IgD-negative memory B cell (primary cell): ENCODE measurements at regions not wholly inside any gene's neighbourhood (a gene's known extent, or its start where the extent isn't known, plus 50 kb on each side); places are given as distances from the start of the nearest gene placed in this dataset.
"Not testable (repeated sequence)": the region's sequence is repeated elsewhere in the genome, so short reads cannot be mapped to it uniquely, and the experiment has no call there.

Experiments used
- H3K27ac Mint-ChIP-seq, 3 donors: one replicate each; pipeline ENCODE4 v1.8.0; 2020 to 2022; ENCODE audit warnings: mild to moderate bottlenecking in 3 of 3, mixed read lengths in 3 of 3, moderate library complexity in 1 of 3
- H3K27me3 Mint-ChIP-seq: one replicate; pipeline ENCODE4 v1.8.0; 2021; ENCODE audit warnings: mixed read lengths
- H3K36me3 Mint-ChIP-seq: one replicate; pipeline ENCODE4 v1.8.0; 2020; ENCODE audit warnings: mild to moderate bottlenecking, mixed read lengths
- H3K4me1 Mint-ChIP-seq, 3 donors: one replicate each; pipeline ENCODE4 v1.8.0; 2020 to 2022; ENCODE audit warnings: mixed read lengths in 3 of 3, mild to moderate bottlenecking in 1 of 3
- H3K4me3 Mint-ChIP-seq, 4 donors: one replicate each; pipeline ENCODE4 v1.8.0; 2020 to 2022; ENCODE audit warnings: mild to moderate bottlenecking in 4 of 4, mixed read lengths in 4 of 4, moderate library complexity in 3 of 4
- H3K9me3 Mint-ChIP-seq, 3 donors: one replicate each; pipeline ENCODE4 v1.8.0; 2020 to 2021; ENCODE audit warnings: mixed read lengths in 3 of 3, mild to moderate bottlenecking in 1 of 3

DNA sequence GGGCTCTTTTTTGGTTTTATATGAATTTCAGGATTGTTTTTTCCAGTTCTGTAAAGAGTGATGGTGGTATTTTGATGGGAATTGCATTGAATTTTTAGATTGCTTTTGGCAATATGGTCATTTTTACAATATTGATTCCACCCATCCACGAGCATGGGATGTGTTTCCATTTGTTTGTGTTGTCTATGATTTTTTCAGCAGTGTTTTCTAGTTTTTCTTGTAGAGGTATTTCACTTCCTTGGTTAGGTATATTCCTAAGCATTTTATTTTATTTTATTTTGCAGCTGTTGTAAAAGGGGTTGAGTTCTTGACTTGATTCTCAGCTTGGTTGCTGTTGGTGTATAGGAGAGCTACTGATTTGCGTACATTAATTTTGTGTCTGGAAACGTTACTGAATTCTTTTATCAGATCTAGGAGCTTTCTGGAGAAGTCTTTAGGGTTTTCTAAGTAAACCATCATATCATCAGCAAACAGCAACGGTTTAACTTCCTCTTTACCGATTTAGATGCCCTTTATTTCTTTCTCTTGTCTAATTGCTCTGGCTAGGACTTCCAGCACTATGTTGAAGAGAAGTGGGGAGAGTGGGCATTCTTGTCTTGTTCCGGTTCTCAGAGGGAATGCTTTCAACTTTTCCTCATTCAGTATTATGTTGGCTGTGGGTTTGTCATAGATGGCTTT is 69.4 kb upstream of the GNG12 start:
- H3K9me3 Mint-ChIP-seq, H3K27me3 Mint-ChIP-seq, H3K36me3 Mint-ChIP-seq, H3K4me3 Mint-ChIP-seq, H3K27ac Mint-ChIP-seq, H3K4me1 Mint-ChIP-seq: not testable (repeated sequence)

DNA sequence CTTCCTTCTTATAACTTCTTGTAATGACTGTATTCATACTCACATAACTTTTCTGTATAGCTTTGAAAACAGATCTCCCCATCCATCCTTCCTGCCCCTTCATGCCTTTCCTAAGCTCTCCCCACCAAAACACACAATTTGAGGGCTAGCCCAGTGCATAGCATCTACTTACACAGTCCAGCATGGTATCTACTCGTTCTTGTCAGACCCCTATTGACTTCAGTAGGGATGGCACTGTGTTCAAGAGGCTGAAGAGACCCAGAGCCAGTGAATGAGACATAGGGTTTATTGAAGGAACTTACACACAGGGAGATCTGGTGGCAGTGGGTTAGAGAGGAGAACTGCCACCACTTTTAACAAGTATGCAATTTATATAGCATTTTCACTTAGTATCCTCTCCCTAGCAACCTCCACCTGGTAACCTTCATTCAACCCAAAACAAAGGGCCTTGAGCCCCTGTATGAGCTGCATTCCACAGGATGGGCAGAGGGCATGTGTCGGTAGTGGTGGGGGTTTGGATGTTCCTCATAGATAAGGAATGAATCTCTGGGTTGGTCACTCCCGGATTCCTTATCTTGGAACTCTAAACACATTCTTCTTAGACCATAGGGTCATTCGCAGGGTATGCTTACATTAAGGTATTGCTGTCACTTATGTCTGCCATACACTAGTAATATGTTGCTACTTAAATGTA is 64.9 kb upstream of the GNG12 start:
- Mint-ChIP-seq H3K4me1 (peaks cover 0 to 1% (median 0%) of the 10 kb centered on the region in 3 donors), H3K9me3 (peaks cover 4 to 6% (median 5%) of the 10 kb centered on the region in 3 donors), H3K27ac (no peak overlapping the region), H3K27me3 (no peaks in the 10 kb centered on the region), H3K4me3 (no peak overlapping the region), H3K36me3 (no peaks in the 10 kb centered on the region)

DNA sequence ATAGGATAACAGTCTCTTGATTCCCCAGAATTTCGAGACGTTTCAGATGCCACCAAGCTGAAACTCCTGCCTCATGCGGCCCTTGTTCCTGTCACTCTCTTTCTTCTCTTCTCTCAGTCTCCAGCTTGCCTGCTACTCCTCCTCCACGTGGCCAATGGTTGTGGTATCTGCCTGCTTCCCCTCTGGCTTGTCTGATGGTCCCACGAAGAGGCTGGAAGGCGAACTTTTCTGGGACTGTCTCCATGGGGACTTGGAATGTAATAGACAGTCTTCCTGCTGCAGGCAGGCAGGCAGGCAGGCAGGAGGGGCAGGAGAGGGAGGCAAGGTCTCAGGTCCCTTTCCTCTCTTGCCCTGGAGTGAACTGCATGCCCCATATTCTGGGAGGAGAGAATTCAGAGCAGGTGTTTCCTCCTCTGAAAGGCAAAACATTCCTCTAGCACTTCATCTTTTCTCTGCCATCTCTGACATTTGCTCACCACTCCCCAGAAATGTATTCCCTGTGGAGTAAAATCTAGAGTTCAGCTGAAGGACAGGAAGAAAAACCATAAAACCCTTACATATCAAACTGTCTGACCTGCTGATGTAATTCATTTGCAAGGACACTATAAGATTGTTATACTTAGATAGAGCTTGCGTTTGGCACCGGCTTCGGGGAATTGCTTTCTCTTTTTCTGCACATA is 64.1 kb upstream of the GNG12 start:
- Mint-ChIP-seq H3K36me3 (no peaks in the 10 kb centered on the region), H3K9me3 (peaks cover 3 to 6% (median 4%) of the 10 kb centered on the region in 3 donors), H3K27ac (no peak overlapping the region), H3K4me3 (no peak overlapping the region), H3K4me1 (peaks cover 0 to 1% (median 0%) of the 10 kb centered on the region in 3 donors), H3K27me3 (peaks cover 2% of the 10 kb centered on the region)

DNA sequence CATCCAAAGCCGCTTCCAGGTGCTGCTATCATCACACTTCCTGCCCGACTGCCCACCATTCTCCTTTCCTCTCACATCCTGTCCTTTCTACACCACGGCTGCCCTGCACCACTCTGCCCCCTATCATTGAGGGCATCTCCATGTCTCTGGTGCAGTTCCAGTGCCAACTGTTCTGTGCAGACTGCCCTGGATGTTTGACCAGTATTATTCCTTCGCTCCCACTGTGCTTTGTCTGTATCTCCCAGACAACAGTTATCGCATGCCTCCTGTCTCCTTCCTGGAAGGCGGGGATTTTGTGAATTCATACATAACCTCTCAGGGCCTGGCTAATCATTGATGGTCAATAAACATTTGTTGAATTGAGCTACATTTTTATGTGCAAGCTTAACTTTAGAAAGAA is 63.6 kb upstream of the GNG12 start:
- H3K9me3 Mint-ChIP-seq: peaks cover 3 to 6% (median 4%) of the 10 kb centered on the region in 3 donors
- H3K4me3 Mint-ChIP-seq: no peak overlapping the region
- H3K27me3 Mint-ChIP-seq: peaks cover 2% of the 10 kb centered on the region
- no peak overlapping the region for H3K27ac Mint-ChIP-seq
- peaks cover 0 to 1% (median 0%) of the 10 kb centered on the region in 3 donors for H3K4me1 Mint-ChIP-seq
- no peaks in the 10 kb centered on the region for H3K36me3 Mint-ChIP-seq

DNA sequence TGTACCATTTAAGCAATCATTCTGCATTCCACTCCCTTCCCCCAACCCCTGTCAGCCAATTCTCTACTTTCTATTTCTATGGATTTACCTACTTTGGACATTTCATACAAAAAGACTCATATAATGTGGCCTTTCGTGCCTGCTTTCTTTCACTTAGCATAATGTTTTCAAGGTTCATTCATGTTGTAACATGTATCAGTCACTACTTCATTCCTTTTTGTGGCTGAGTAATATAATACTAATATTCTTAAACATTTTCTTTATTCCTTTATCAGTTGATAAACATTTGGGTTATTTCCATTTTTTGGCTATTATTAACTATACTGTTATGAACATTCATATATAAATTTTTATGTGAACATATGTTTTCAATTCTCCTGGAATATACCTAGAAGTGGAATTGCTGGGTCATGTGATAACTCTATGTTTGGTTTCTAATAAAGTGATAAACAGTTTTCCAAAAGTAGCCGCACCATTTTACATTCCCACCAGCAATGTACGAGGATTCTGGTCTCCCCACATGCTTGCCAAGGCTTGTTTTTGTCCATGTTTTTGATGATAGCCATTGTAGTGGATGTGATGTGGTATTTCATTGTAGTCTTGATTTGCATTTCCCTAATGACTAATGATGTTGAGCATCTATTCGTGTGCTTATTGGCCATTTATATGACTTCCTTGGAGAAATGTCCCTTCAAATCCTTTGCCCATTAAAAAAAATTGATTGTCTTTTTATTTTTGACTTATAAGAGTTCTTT is 61.9 kb upstream of the GNG12 start:
- no peak overlapping the region for H3K27ac Mint-ChIP-seq
- H3K4me3 Mint-ChIP-seq: no peak overlapping the region
- H3K9me3 Mint-ChIP-seq: peaks cover 0 to 4% (median 4%) of the 10 kb centered on the region in 3 donors
- H3K27me3 Mint-ChIP-seq: peaks cover 2% of the 10 kb centered on the region
- peaks cover 0 to 1% (median 0%) of the 10 kb centered on the region in 3 donors for H3K4me1 Mint-ChIP-seq
- H3K36me3 Mint-ChIP-seq: no peaks in the 10 kb centered on the region

GRCh38 chr1:67893126-67893495 is 59.8 kb upstream of the GNG12 start:
- Mint-ChIP-seq H3K4me3 (no peak overlapping the region), H3K9me3 (peaks cover 0 to 1% (median 0%) of the 10 kb centered on the region in 3 donors), H3K27ac (no peak overlapping the region), H3K27me3 (peaks cover 2% of the 10 kb centered on the region), H3K36me3 (no peaks in the 10 kb centered on the region), H3K4me1 (peaks cover 0 to 1% (median 0%) of the 10 kb centered on the region in 3 donors)

- Mint-ChIP-seq H3K27ac (no peak overlapping the region), H3K4me1 (peaks cover 0 to 1% (median 0%) of the 10 kb centered on the region in 3 donors), H3K27me3 (peaks cover 2% of the 10 kb centered on the region), H3K4me3 (no peak overlapping the region), H3K9me3 (peaks cover 0 to 1% (median 0%) of the 10 kb centered on the region in 3 donors), H3K36me3 (no peaks in the 10 kb centered on the region)
These were observed 59.3 kb upstream of the GNG12 start for GRCh38 chr1:67892476-67893125.

DNA sequence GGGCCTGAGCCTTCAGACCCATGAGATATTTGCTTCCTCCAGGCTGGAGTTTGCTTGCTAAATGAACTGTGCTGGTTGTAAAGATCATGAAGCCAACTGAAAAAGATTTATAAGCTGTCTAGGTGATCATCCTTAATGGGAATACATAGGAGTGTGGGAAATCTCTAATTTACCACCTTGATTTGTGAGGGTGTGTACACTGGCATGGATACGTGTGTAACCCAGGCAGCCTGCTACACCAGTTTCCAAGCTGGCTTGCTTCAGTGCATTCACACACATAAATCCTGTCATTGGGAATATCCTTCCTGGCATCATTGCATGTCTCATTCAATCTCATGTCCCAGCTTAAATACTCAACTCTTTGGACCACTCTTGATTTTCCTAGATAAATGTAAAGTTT is 57.6 kb upstream of the GNG12 start:
- no peaks in the 10 kb centered on the region for H3K4me1 Mint-ChIP-seq
- H3K9me3 Mint-ChIP-seq: no peaks in the 10 kb centered on the region
- no peak overlapping the region for H3K4me3 Mint-ChIP-seq
- H3K27me3 Mint-ChIP-seq: peaks cover 2% of the 10 kb centered on the region
- H3K36me3 Mint-ChIP-seq: no peaks in the 10 kb centered on the region
- H3K27ac Mint-ChIP-seq: no peak overlapping the region

DNA sequence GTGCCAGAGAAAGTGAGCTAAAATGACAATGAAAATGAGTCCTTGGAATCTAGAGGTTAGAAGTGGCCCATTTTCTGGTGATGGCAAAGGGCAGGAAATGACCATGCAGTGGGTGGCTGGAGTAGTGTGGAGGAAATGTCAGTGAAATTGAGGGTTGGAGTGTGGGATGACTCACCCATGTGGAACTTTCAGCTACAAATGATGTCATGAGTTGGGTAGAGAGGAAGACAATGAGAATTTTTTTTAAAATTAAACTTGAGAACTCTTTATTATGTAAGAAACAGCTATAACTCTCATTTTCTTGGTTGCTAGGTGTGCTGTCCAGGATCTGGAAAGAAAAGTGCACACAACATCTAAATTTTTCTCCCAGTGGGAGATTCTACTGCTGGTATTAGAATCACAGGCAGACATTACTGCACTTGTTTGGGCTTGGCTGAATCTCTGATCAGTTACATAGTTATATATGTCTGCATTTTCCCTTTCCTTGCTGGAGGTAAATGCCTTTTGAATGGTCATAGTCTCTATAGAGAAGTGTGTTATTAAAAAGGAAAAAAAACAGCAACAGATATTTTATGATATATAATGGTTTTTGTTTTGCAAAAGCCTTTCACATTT is 56.8 kb upstream of the GNG12 start:
- Mint-ChIP-seq H3K4me3 (no peak overlapping the region), H3K27me3 (peaks cover 5% of the 10 kb centered on the region), H3K36me3 (no peaks in the 10 kb centered on the region), H3K9me3 (no peaks in the 10 kb centered on the region), H3K4me1 (no peaks in the 10 kb centered on the region), H3K27ac (no peak overlapping the region)

- Mint-ChIP-seq H3K36me3 (no peaks in the 10 kb centered on the region), H3K27ac (no peak overlapping the region), H3K9me3 (no peaks in the 10 kb centered on the region), H3K4me1 (no peaks in the 10 kb centered on the region), H3K4me3 (no peak overlapping the region), H3K27me3 (peaks cover 5% of the 10 kb centered on the region)
These were observed 56.2 kb upstream of the GNG12 start for GRCh38 chr1:67889466-67889865.

- Mint-ChIP-seq H3K9me3 (peaks cover 0 to under 1% (median 0%) of the 10 kb centered on the region in 3 donors), H3K4me1 (no peaks in the 10 kb centered on the region), H3K4me3 (no peak overlapping the region), H3K36me3 (no peaks in the 10 kb centered on the region), H3K27ac (no peak overlapping the region), H3K27me3 (peaks cover 5% of the 10 kb centered on the region)
These were observed 55.2 kb upstream of the GNG12 start for GRCh38 chr1:67888216-67889106.

GRCh38 chr1:67887146-67887545 is 53.9 kb upstream of the GNG12 start:
- H3K4me1 Mint-ChIP-seq: no peaks in the 10 kb centered on the region
- peaks cover 3% of the 10 kb centered on the region for H3K27me3 Mint-ChIP-seq
- no peak overlapping the region for H3K27ac Mint-ChIP-seq
- H3K36me3 Mint-ChIP-seq: no peaks in the 10 kb centered on the region
- H3K4me3 Mint-ChIP-seq: no peak overlapping the region
- H3K9me3 Mint-ChIP-seq: peaks cover 0 to 4% (median 1%) of the 10 kb centered on the region in 3 donors

- peaks cover 8% of the 10 kb centered on the region for H3K27me3 Mint-ChIP-seq
- H3K36me3 Mint-ChIP-seq: no peaks in the 10 kb centered on the region
- H3K9me3 Mint-ChIP-seq: peaks cover 0 to 4% (median 1%) of the 10 kb centered on the region in 3 donors
- H3K27ac Mint-ChIP-seq: no peak overlapping the region
- H3K4me1 Mint-ChIP-seq: no peaks in the 10 kb centered on the region
- H3K4me3 Mint-ChIP-seq: no peak overlapping the region
These were observed 52.8 kb upstream of the GNG12 start for GRCh38 chr1:67886076-67886475.
